HG03457 (cell line): ENCODE measurements at regions not wholly inside any gene's neighbourhood (a gene's known extent, or its start where the extent isn't known, plus 50 kb on each side); places are given as distances from the start of the nearest gene placed in this dataset.

Experiments used
- ATAC-seq: cut with Tn5 transposase; IDR thresholded peaks from one replicate; pipeline ENCODE4 v1.9.1; 2021; ENCODE audit warnings: moderate number of reproducible peaks; ENCODE audit not compliant: unreplicated experiment

- no peak for ATAC-seq
Observed at GRCh38 chr12:114975640-114976310, 291.8 kb upstream of the TBX3 start.

GRCh38 chr12:114974826-114975639 is 291.1 kb upstream of the TBX3 start:
- no peak for ATAC-seq

- ATAC-seq: no peak
Observed at GRCh38 chr12:114974333-114974732, 290.4 kb upstream of the TBX3 start.

GRCh38 chr12:114968727-114969126 is 284.8 kb upstream of the TBX3 start:
- no peak for ATAC-seq

GRCh38 chr12:114967151-114967550 is 283.2 kb upstream of the TBX3 start:
- no peak for ATAC-seq

- ATAC-seq: no peak
Observed at GRCh38 chr12:114964841-114965240, 280.9 kb upstream of the TBX3 start.

- ATAC-seq: no peak
Observed at GRCh38 chr12:114963846-114964245, 279.9 kb upstream of the TBX3 start.

GRCh38 chr12:114961491-114961890 is 277.5 kb upstream of the TBX3 start:
- no peak for ATAC-seq

- no peak for ATAC-seq
Observed at GRCh38 chr12:114958538-114958937, 274.6 kb upstream of the TBX3 start.

- ATAC-seq: no peak
Observed at GRCh38 chr12:114957225-114957624, 273.2 kb upstream of the TBX3 start.

- no peak for ATAC-seq
Observed at GRCh38 chr12:114955414-114956014, 271.5 kb upstream of the TBX3 start.

GRCh38 chr12:114954511-114955055 is 270.6 kb upstream of the TBX3 start:
- ATAC-seq: no peak

- ATAC-seq: no peak
Observed at GRCh38 chr12:114952573-114953271, 268.7 kb upstream of the TBX3 start.

- no peak for ATAC-seq
Observed at GRCh38 chr12:114949058-114949820, 265.3 kb upstream of the TBX3 start.

- no peak for ATAC-seq
Observed at GRCh38 chr12:114945351-114945750, 261.4 kb upstream of the TBX3 start.

- ATAC-seq: no peak
Observed at GRCh38 chr12:114944736-114945135, 260.8 kb upstream of the TBX3 start.

GRCh38 chr12:114943601-114944000 is 259.6 kb upstream of the TBX3 start:
- ATAC-seq: no peak

GRCh38 chr12:114938487-114939210 is 254.7 kb upstream of the TBX3 start:
- ATAC-seq: no peak

GRCh38 chr12:114936148-114937079 is 252.4 kb upstream of the TBX3 start:
- no peak for ATAC-seq
